ENCODE measurements at regions not wholly inside any gene's neighbourhood (a gene's known extent, or its start where the extent isn't known, plus 50 kb on each side); places are given as distances from the start of the nearest gene placed in this dataset.

DNA sequence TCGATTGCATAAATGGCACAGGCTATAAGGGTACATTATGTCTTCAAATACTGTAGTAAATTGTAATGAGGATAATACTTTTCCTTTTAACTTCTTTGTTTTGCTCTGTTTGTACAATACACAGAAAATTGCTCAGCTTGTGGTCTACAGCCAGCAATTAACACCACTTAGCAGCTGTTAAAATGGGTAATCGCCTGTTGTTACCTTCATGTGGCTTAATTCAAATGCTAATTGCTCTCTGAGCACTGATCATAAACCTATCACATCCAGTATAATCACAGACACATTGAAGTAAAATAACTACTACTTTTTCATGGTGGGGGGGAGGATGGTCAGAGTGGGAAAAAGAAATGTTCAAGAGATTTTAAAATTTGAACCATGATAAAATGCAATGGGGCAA is 1164.1 kb upstream of the CNTN5 start:
- Histone ChIP-seq H3K4me3 (ENCODE audit: low read length) (no peak overlapping the region), H3K9ac (ENCODE audit: low read depth, low read length) (no peak overlapping the region), H3K27me3 (ENCODE audit: control insufficient read depth, insufficient read depth, low read length) (no peaks in the 10 kb centered on the region), H3K4me1 (ENCODE audit: control insufficient read depth, insufficient read depth, low read length) (no peaks in the 10 kb centered on the region), H3K9me3 (replicated peaks; ENCODE audit: low read length) (no peaks in the 10 kb centered on the region), H3K4me2 (ENCODE audit: low read length) (no peak overlapping the region), H3K36me3 (ENCODE audit: insufficient read depth, low read length) (no peaks in the 10 kb centered on the region)

DNA sequence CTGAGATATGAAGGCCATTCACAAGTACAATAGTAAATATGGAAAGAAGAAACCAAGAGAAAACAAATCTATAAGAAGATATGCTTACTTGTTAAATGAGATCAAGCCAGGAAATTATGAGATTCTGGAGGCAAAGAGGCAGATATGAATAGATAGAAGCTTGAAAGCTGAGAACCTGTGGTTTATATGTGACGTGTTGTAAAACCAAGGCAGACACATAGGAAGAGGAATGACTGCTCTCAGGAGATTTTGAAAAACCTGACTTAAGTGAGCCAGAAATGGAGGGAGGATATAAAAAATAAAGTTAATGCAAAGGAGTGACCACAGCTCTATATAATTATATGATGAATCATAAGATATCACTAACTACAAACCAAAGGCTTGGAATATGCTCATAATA is 1160.5 kb upstream of the CNTN5 start:
- no peaks in the 10 kb centered on the region for H3K9me3 ChIP-seq (replicated peaks; ENCODE audit: low read length)
- H3K4me1 ChIP-seq (ENCODE audit: control insufficient read depth, insufficient read depth, low read length): no peaks in the 10 kb centered on the region
- H3K9ac ChIP-seq (ENCODE audit: low read depth, low read length): no peak overlapping the region
- no peaks in the 10 kb centered on the region for H3K36me3 ChIP-seq (ENCODE audit: insufficient read depth, low read length)
- H3K4me2 ChIP-seq (ENCODE audit: low read length): no peak overlapping the region
- H3K4me3 ChIP-seq (ENCODE audit: low read length): no peak overlapping the region
- no peaks in the 10 kb centered on the region for H3K27me3 ChIP-seq (ENCODE audit: control insufficient read depth, insufficient read depth, low read length)

DNA sequence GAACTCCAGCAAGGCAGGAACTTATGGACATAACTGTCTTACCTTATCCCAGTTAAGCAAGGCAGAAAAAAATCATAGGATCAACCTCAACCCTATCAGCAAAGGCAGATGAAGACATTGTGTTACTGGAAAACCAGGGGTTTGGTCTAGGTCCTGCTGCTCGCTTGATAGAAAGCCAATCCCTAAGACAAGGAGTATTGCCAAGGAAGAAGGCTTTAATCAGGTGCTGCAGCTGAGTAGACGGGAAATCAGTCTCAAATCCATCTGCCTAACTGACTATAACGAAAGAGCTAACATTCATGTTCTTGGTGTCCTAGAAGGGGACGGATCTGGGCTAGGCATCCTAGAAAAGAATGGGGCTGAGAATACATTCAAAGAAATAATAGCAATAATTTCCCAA is 1158.7 kb upstream of the CNTN5 start:
- Histone ChIP-seq H3K4me2 (ENCODE audit: low read length) (no peak overlapping the region), H3K9me3 (replicated peaks; ENCODE audit: low read length) (no peaks in the 10 kb centered on the region), H3K36me3 (ENCODE audit: insufficient read depth, low read length) (no peaks in the 10 kb centered on the region), H3K4me1 (ENCODE audit: control insufficient read depth, insufficient read depth, low read length) (no peaks in the 10 kb centered on the region), H3K27me3 (ENCODE audit: control insufficient read depth, insufficient read depth, low read length) (no peaks in the 10 kb centered on the region), H3K4me3 (ENCODE audit: low read length) (no peak overlapping the region), H3K9ac (ENCODE audit: low read depth, low read length) (no peak overlapping the region)

DNA sequence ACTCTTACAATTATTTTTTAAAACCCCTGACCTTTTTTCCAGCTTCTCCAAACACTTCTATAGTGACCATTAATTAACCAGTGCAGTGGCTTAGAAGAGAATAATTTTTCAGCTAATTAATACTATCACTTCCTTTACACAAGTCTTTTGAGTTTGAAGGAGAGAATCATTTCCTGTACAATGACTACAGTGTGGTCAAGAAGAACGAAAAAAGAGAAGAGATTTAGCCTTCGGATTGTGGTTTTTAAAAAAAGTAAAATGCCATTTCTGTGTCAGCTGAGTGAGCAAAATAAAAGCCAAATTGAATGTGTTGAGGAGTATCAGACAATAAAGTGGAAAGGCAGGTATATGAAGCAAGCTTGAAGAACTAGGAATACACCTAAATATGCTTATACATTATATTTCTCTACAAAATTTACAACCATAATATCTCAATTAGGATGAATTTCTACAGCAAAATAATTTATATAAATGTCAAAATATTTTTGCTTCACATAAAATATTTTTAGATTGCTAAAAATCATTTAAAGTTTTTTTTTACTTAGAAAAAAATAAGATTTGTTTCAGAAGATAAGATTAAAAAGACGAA is 1155.2 kb upstream of the CNTN5 start:
- H3K4me1 ChIP-seq (ENCODE audit: control insufficient read depth, insufficient read depth, low read length): no peaks in the 10 kb centered on the region
- no peak overlapping the region for H3K4me2 ChIP-seq (ENCODE audit: low read length)
- no peaks in the 10 kb centered on the region for H3K36me3 ChIP-seq (ENCODE audit: insufficient read depth, low read length)
- no peaks in the 10 kb centered on the region for H3K27me3 ChIP-seq (ENCODE audit: control insufficient read depth, insufficient read depth, low read length)
- no peak overlapping the region for H3K9ac ChIP-seq (ENCODE audit: low read depth, low read length)
- H3K9me3 ChIP-seq (replicated peaks; ENCODE audit: low read length): no peaks in the 10 kb centered on the region
- H3K4me3 ChIP-seq (ENCODE audit: low read length): no peak overlapping the region

DNA sequence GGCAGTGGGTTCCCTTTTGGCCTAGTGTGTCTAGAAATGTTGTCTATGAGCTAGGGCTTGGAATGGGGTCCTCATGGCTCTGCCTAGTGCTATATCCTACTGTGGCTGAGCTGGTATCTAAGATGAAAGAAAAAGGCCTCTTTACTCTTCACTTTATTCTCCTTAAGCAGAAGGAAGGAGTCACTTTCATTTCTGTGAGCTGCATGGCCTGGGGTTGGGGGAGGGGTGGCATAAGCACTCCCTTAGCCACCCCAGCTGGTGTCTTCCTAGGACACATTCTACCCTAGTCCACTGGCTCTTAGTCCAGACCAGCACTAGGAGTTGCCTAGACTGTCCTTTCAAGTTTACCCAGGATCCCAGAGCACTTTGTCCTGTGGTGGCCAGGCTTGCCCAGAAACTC is 1148.9 kb upstream of the CNTN5 start:
- Histone ChIP-seq H3K27me3 (ENCODE audit: control insufficient read depth, insufficient read depth, low read length) (no peaks in the 10 kb centered on the region), H3K36me3 (ENCODE audit: insufficient read depth, low read length) (no peaks in the 10 kb centered on the region), H3K4me3 (ENCODE audit: low read length) (no peak overlapping the region), H3K9me3 (replicated peaks; ENCODE audit: low read length) (no peaks in the 10 kb centered on the region), H3K9ac (ENCODE audit: low read depth, low read length) (no peak overlapping the region), H3K4me2 (ENCODE audit: low read length) (no peak overlapping the region), H3K4me1 (ENCODE audit: control insufficient read depth, insufficient read depth, low read length) (no peaks in the 10 kb centered on the region)

DNA sequence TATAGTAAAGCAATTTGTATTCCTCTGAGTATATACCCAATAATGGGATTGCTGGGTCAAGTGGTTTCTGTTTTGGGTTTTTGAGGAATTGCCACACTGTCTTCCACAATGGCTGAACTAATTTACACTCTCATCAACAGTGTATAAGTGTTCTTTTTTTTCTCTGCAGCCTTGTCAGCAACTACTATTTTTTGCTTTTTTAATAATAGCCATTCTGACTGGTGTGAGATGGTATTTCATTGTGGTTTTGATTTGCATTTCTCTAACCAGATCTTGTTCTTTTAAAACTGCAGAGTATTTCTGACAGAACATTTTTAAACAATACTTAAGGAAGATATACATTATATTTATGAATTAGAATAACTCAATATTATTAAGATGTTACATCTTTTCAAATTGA is 1140.5 kb upstream of the CNTN5 start:
- peaks cover 3% of the 10 kb centered on the region for H3K9me3 ChIP-seq (replicated peaks; ENCODE audit: low read length)
- no peaks in the 10 kb centered on the region for H3K4me1 ChIP-seq (ENCODE audit: control insufficient read depth, insufficient read depth, low read length)
- H3K27me3 ChIP-seq (ENCODE audit: control insufficient read depth, insufficient read depth, low read length): no peaks in the 10 kb centered on the region
- no peak overlapping the region for H3K4me2 ChIP-seq (ENCODE audit: low read length)
- no peak overlapping the region for H3K4me3 ChIP-seq (ENCODE audit: low read length)
- H3K36me3 ChIP-seq (ENCODE audit: insufficient read depth, low read length): no peaks in the 10 kb centered on the region
- H3K9ac ChIP-seq (ENCODE audit: low read depth, low read length): no peak overlapping the region

DNA sequence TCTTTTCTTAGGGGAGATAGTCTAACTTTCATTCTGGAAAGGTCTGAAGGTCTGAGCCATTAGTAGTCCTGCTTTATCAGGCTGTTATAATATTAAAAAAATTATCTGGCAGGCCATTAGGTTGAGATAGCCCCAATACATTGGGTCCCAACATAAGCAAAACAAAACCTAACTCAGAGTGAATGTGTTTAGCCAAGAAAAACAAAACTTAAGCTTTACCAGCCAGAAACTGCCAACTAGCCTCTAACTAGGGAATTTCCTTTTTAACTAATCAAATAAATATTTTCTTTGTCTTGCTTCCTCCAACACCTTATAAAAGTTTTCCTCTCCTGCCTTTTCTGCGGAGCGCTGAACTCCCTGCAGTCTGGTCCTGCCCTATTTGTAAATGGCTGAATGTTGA is 1137.7 kb upstream of the CNTN5 start:
- Histone ChIP-seq H3K36me3 (ENCODE audit: insufficient read depth, low read length) (no peaks in the 10 kb centered on the region), H3K4me3 (ENCODE audit: low read length) (no peak overlapping the region), H3K9ac (ENCODE audit: low read depth, low read length) (no peak overlapping the region), H3K4me2 (ENCODE audit: low read length) (no peak overlapping the region), H3K9me3 (replicated peaks; ENCODE audit: low read length) (no peaks in the 10 kb centered on the region), H3K4me1 (ENCODE audit: control insufficient read depth, insufficient read depth, low read length) (no peaks in the 10 kb centered on the region), H3K27me3 (ENCODE audit: control insufficient read depth, insufficient read depth, low read length) (no peaks in the 10 kb centered on the region)

DNA sequence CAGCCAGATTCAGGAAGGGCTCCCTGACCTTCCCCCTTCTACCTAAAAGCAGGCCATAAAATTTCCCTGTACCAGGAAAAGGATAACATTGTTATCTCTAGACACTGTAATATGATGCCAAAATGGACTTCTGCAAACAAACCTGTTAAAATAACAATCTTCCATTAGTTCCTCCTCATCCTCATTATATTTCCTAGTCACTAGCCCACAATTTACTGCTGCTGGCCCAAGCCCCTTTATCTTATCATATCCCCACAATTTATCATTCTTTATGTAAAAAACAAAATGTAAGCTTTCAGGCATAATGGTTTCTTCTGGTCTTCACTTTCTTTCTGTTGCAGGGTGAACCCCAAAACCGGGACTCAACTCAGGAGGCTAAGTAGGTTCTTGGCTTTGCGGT is 1132.1 kb upstream of the CNTN5 start:
- no peaks in the 10 kb centered on the region for H3K27me3 ChIP-seq (ENCODE audit: control insufficient read depth, insufficient read depth, low read length)
- H3K9me3 ChIP-seq (replicated peaks; ENCODE audit: low read length): no peaks in the 10 kb centered on the region
- H3K4me2 ChIP-seq (ENCODE audit: low read length): no peak overlapping the region
- H3K36me3 ChIP-seq (ENCODE audit: insufficient read depth, low read length): no peaks in the 10 kb centered on the region
- H3K4me3 ChIP-seq (ENCODE audit: low read length): no peak overlapping the region
- H3K4me1 ChIP-seq (ENCODE audit: control insufficient read depth, insufficient read depth, low read length): no peaks in the 10 kb centered on the region
- H3K9ac ChIP-seq (ENCODE audit: low read depth, low read length): no peak overlapping the region

DNA sequence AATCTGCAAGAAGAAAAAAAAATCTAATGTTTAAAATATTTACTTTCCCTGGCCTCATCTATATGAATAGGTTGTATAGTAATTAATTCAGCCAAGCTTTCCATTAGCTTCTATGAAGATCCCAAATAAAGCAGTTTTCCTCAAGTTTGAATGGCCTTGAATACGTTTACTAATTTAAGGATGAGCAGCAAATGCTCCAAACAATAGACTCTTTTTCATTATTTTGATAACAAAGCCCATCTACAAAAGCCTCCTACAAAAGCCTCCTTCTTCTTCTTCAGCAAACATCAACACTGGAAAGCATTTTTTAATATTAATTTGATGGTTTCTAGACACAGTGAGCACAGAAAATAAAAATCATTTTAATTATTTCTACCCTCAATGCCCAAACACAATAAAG is 1130.3 kb upstream of the CNTN5 start:
- Histone ChIP-seq H3K4me3 (ENCODE audit: low read length) (no peak overlapping the region), H3K4me1 (ENCODE audit: control insufficient read depth, insufficient read depth, low read length) (no peaks in the 10 kb centered on the region), H3K9ac (ENCODE audit: low read depth, low read length) (no peak overlapping the region), H3K9me3 (replicated peaks; ENCODE audit: low read length) (no peaks in the 10 kb centered on the region), H3K36me3 (ENCODE audit: insufficient read depth, low read length) (no peaks in the 10 kb centered on the region), H3K4me2 (ENCODE audit: low read length) (no peak overlapping the region), H3K27me3 (ENCODE audit: control insufficient read depth, insufficient read depth, low read length) (no peaks in the 10 kb centered on the region)

DNA sequence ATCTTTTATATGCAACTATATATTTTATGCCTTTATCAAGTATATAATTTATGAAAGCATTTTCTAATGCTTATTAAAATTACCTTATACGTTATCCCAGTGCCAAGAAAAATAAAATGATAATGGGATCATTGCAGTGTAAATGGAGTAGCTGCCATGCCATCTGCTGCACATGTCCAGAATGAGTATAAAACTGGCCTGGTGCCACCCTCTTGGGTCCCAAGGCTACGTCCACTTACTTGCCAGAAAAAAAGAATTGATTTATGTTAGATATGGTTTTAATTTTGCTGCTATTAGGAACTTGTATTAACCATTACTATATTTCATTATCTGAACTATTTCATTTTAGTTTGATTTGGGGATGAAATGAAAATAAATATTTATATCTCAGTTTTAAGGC is 1127.1 kb upstream of the CNTN5 start:
- Histone ChIP-seq H3K9me3 (replicated peaks; ENCODE audit: low read length) (no peaks in the 10 kb centered on the region), H3K9ac (ENCODE audit: low read depth, low read length) (no peak overlapping the region), H3K4me2 (ENCODE audit: low read length) (no peak overlapping the region), H3K27me3 (ENCODE audit: control insufficient read depth, insufficient read depth, low read length) (no peaks in the 10 kb centered on the region), H3K36me3 (ENCODE audit: insufficient read depth, low read length) (no peaks in the 10 kb centered on the region), H3K4me3 (ENCODE audit: low read length) (no peak overlapping the region), H3K4me1 (ENCODE audit: control insufficient read depth, insufficient read depth, low read length) (no peaks in the 10 kb centered on the region)

DNA sequence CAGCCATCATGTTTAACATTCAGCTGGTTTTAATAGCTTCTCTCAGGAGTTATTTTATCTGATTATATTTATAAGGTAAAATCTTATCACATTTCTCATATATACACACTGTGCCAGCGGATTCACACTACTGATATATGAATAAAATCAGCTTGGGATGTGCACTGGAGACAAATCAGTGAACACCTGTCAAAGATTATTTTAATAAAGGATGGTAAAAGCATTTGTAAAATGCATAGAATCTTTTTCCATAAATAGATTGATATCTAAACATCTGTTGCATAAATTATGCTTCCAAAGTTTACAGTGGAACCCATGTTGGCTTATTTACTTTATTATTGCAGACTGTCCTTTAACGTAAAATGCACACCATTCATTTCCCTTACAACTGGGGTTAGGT is 1125.8 kb upstream of the CNTN5 start:
- no peaks in the 10 kb centered on the region for H3K4me1 ChIP-seq (ENCODE audit: control insufficient read depth, insufficient read depth, low read length)
- H3K4me3 ChIP-seq (ENCODE audit: low read length): no peak overlapping the region
- no peak overlapping the region for H3K9ac ChIP-seq (ENCODE audit: low read depth, low read length)
- H3K9me3 ChIP-seq (replicated peaks; ENCODE audit: low read length): no peaks in the 10 kb centered on the region
- H3K36me3 ChIP-seq (ENCODE audit: insufficient read depth, low read length): no peaks in the 10 kb centered on the region
- H3K4me2 ChIP-seq (ENCODE audit: low read length): no peak overlapping the region
- H3K27me3 ChIP-seq (ENCODE audit: control insufficient read depth, insufficient read depth, low read length): no peaks in the 10 kb centered on the region

DNA sequence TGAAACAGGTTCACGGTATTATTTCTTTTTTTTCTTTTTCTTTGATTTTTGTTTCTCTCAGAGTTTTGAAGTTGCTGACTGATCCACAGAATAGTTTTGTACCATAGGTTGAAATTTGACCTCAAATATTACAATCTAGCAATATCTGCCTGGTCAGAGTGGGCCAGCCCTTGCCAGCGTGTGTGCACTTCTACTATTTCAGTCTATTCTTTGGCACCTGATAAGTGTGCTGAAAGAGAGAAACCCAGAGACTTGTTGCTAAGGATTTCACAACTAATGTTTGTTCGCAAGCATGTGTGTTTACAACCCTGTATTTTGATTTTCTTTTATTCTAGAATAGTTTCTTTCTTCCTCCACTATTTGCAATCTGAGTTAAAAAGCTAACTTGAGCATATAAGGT is 1125.2 kb upstream of the CNTN5 start:
- Histone ChIP-seq H3K4me2 (ENCODE audit: low read length) (no peak overlapping the region), H3K9ac (ENCODE audit: low read depth, low read length) (no peak overlapping the region), H3K9me3 (replicated peaks; ENCODE audit: low read length) (no peaks in the 10 kb centered on the region), H3K27me3 (ENCODE audit: control insufficient read depth, insufficient read depth, low read length) (no peaks in the 10 kb centered on the region), H3K4me1 (ENCODE audit: control insufficient read depth, insufficient read depth, low read length) (no peaks in the 10 kb centered on the region), H3K4me3 (ENCODE audit: low read length) (no peak overlapping the region), H3K36me3 (ENCODE audit: insufficient read depth, low read length) (no peaks in the 10 kb centered on the region)

Data from skeletal muscle satellite cell (primary cell).